Activated T-cell treated with anti-CD3 and anti-CD28 coated beads, Interleukin-2, amount 50 U/mL, for 48 hours (primary cell): ENCODE measurements at regions not wholly inside any gene's neighbourhood (a gene's known extent, or its start where the extent isn't known, plus 50 kb on each side); places are given as distances from the start of the nearest gene placed in this dataset.
"Not testable (repeated sequence)": the region's sequence is repeated elsewhere in the genome, so short reads cannot be mapped to it uniquely, and the experiment has no call there.

Experiments
- DNase-seq, 2 experiments: peaks; one replicate each; pipeline ENCODE4 v3.0.0-alpha.2; 2020

- no peak for DNase-seq
Measured at GRCh38 chr21:32088471-32088870, 190.4 kb downstream of the MIS18A start.

- no peak for DNase-seq
Measured at GRCh38 chr21:32087447-32087846, 191.4 kb downstream of the MIS18A start.

GRCh38 chr21:32083197-32083596, 195.7 kb downstream of the MIS18A start:
- DNase-seq, result no peak

- no peak for DNase-seq
Measured at GRCh38 chr21:32082466-32082865, 196.4 kb downstream of the MIS18A start.

DNA sequence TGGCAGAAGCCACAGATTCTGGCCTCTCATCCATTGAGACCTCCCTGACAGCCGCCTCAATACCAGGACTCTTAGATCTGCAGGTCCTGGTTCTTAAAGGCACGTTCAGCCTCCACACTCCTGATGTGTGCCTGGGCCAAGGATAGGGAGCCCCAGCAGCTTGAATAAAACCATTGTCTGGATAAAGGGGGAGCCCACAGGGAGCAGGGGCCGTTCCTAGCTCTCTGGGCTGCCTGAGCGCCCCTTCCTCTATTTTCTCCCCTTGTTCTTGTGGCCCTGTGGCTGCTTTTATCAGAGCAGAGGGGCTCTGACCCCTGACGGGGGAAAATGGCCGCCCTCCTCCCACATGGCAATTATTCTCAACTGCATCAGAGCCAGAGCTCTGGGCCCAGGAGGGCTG, 200.8 kb downstream of the HUNK start:
- DNase-seq, result no peak

DNA sequence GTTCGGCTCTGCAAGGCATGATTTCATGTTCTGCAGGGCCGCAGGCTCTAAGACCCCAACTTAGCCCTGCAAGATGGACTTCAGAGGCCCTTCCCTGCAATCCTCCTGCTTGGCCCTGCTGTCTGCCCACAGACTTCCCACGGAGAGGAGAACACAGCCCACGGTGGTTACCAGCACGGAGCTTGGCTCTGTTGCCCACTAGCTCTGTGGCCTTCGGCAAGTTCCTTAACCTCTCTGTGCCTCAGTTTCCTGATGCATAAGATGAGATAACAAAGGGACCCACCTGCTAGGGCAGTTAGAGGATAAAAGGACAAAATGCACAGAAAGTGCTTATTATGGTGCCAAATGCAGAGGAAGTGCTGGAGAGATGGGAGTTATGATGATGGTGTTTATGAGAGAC, 200.4 kb downstream of the HUNK start:
- no peak for DNase-seq

DNA sequence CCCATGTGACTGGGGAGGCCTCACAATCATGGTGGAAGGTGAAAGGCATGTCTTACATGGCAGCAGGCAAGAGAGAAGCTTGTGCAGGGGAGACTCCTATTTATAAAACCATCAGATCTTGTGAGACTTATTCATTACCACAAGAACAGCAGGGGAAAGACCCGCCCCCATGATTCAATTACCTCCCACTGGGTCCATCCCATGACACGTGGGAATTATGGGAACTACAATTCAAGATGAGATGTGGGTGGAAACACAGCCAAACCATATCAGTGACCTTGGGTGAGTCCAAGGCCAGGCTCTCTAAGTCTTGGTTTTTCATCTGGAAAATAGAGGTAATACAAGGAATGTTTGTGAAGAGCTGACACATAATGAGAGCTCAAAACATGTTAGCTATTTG, 198.8 kb downstream of the HUNK start:
- not testable (repeated sequence) for DNase-seq

- no peak for DNase-seq
Measured at GRCh38 chr21:32070676-32071330, 198.0 kb downstream of the HUNK start.

- DNase-seq, result no peak
Measured at GRCh38 chr21:32070126-32070525, 197.3 kb downstream of the HUNK start.

DNA sequence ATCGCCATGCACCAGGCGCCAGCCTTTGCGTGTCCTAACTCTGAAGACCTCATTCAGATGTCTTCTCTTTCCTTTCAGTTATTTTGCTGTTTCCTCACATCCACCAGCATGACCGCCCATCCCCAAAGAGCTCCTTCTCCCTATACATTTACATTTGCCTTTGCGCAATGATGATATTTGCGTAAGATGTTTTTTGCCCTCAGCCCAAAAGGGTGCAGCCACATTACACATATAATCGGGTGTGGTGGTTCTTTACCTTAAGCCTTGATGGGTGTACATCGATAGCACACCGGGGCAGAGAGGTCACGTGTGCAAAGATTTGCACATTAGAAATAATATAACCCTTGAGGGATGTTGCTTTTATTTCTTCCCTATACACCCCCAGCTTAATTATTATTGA, 192.8 kb downstream of the HUNK start:
- DNase-seq, result no peak

- no peak for DNase-seq
Measured at GRCh38 chr21:32064281-32064910, 191.6 kb downstream of the HUNK start.

- no peak for DNase-seq
Measured at GRCh38 chr21:32062591-32063227, 189.9 kb downstream of the HUNK start.

- DNase-seq, result no peak
Measured at GRCh38 chr21:32061729-32062128, 188.9 kb downstream of the HUNK start.

GRCh38 chr21:32056791-32057190, 184.0 kb downstream of the HUNK start:
- no peak for DNase-seq

GRCh38 chr21:32055305-32055704, 182.5 kb downstream of the HUNK start:
- DNase-seq, result no peak
